Breast epithelium (tissue), 4 donors: ENCODE measurements at regions not wholly inside any gene's neighbourhood (a gene's known extent, or its start where the extent isn't known, plus 50 kb on each side); places are given as distances from the start of the nearest gene placed in this dataset.

Source experiments
- DNase-seq, 2 donors: peaks; one replicate each; pipeline ENCODE4 v3.0.0-alpha.2; 2019; ENCODE audit warnings: low spot score in 2 of 2
- H3K27ac ChIP-seq, 2 donors: fragments of 200-600 bp; sonication (generic) in 1 of 2; one replicate each; pipeline ENCODE4 v1.5.1; 2016 to 2019; ENCODE audit warnings: mild to moderate bottlenecking in 1 of 2
- H3K27me3 ChIP-seq, 2 donors: fragments of 200-600 bp; sonication (generic) in 1 of 2; one replicate each; pipeline versions ENCODE4 v1.5.1 to v1.6.0; 2017 to 2019; ENCODE audit warnings: control low read depth in 1 of 2, mild to moderate bottlenecking in 1 of 2
- H3K36me3 ChIP-seq: fragments of 200-600 bp; one replicate; pipeline ENCODE4 v1.5.1; 2019
- H3K4me1 ChIP-seq, 2 donors: fragments of 200-600 bp; sonication (generic); one replicate each; pipeline ENCODE4 v1.5.1; 2016 to 2019; ENCODE audit warnings: control low read depth in 1 of 2
- H3K4me3 ChIP-seq, 3 donors: fragments of 200-600 bp; sonication (generic); 1 replicate in 2 of 3; 2 replicates in 1 of 3; pipeline ENCODE4 v1.5.1; 2016 to 2019; ENCODE audit warnings: mild to moderate bottlenecking in 3 of 3, moderate library complexity in 2 of 3
- H3K9me3 ChIP-seq, 2 donors: fragments of 200-600 bp; sonication (generic) in 1 of 2; one replicate each; pipeline ENCODE4 v1.5.1; 2016 to 2019; ENCODE audit warnings: control low read depth in 1 of 2
- POLR2A ChIP-seq: fragments of 450-650 bp; IDR thresholded peaks from one replicate; pipeline ENCODE4 v1.6.1; 2016; ENCODE audit warnings: antibody characterized with exemption, mild to moderate bottlenecking, moderate library complexity
- POLR2AphosphoS5 ChIP-seq, 3 donors: sonication (generic); formaldehyde crosslinking; IDR thresholded peaks; one replicate each; pipeline ENCODE4 v1.6.1; 2017; ENCODE audit warnings: antibody characterized with exemption in 3 of 3
- intact Hi-C: fragments of 100-400 bp; cut with DNase I; formaldehyde crosslinking; loops from one replicate; pipeline ENCODE4 v1.15.1; 2023; ENCODE audit warnings: low total_unique reads
- TF ChIP-seq, protein P1 (sequence below), 3 donors: fragments of 450-650 bp; IDR thresholded peaks; one replicate each; pipeline ENCODE4 v1.5.1; 2016 to 2017; ENCODE audit warnings: antibody characterized with exemption in 3 of 3, mild to moderate bottlenecking in 3 of 3, moderate library complexity in 3 of 3

DNA sequence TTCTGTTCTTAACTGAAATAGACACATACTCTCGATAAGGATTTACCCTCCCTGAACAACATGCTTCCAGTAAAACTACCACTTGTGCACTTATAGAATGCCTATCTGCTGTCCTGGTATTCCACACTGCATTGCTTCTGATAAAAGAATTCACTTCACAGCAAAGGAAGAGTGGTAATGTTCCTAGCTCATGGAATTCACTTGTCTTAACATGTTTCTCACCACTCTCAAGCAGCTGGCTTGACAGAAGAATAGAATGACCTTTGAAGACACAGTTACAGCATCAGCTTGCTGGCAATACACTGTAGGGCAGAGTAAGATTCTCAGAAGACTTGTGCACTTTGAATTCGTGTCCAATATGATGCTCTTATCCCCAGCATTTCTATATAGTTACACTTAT is 524.1 kb upstream of the CNTNAP5 start:
- no peak for DNase-seq
- Histone ChIP-seq H3K4me1 (no peaks in the 10 kb centered on the region), H3K4me3 (no peak overlapping the region), H3K36me3 (no peaks in the 10 kb centered on the region), H3K27me3 (no peaks in the 10 kb centered on the region), H3K9me3 (no peaks in the 10 kb centered on the region), H3K27ac (no peak overlapping the region)
- TF ChIP-seq, protein P1, sequence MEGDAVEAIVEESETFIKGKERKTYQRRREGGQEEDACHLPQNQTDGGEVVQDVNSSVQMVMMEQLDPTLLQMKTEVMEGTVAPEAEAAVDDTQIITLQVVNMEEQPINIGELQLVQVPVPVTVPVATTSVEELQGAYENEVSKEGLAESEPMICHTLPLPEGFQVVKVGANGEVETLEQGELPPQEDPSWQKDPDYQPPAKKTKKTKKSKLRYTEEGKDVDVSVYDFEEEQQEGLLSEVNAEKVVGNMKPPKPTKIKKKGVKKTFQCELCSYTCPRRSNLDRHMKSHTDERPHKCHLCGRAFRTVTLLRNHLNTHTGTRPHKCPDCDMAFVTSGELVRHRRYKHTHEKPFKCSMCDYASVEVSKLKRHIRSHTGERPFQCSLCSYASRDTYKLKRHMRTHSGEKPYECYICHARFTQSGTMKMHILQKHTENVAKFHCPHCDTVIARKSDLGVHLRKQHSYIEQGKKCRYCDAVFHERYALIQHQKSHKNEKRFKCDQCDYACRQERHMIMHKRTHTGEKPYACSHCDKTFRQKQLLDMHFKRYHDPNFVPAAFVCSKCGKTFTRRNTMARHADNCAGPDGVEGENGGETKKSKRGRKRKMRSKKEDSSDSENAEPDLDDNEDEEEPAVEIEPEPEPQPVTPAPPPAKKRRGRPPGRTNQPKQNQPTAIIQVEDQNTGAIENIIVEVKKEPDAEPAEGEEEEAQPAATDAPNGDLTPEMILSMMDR (IDR thresholded peaks at IDR 0.05) = no peak
- TF ChIP-seq POLR2AphosphoS5 (IDR thresholded peaks at IDR 0.05) (no peak), POLR2A (no peak)
- intact Hi-C loops = no loop called here

DNA sequence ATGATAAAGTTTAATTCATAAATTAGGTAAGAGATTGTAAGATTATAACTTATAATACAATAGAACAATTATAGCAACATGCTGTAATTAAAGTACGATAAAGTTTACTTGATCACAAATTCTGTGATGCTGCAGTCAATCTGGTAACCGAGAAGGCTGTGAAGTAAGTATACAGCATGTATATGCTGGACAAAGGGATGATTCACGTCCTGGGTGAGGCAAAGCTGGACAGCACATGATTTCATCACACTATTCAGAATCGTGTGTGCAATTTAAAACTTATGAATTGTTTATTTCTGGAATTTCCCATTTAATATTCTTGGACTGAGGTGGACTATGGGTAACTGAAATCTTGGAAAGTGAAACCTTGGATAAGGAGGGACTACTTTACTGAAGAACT is 522.2 kb upstream of the CNTNAP5 start:
- Histone ChIP-seq H3K9me3 (no peaks in the 10 kb centered on the region), H3K36me3 (no peaks in the 10 kb centered on the region), H3K4me3 (no peak overlapping the region), H3K27ac (no peak overlapping the region), H3K27me3 (no peaks in the 10 kb centered on the region), H3K4me1 (no peaks in the 10 kb centered on the region)
- DNase-seq = no peak
- intact Hi-C loops = no loop called here
- TF ChIP-seq POLR2A (no peak), POLR2AphosphoS5 (IDR thresholded peaks at IDR 0.05) (no peak)
- TF ChIP-seq, protein P1 (IDR thresholded peaks at IDR 0.05) = no peak

DNA sequence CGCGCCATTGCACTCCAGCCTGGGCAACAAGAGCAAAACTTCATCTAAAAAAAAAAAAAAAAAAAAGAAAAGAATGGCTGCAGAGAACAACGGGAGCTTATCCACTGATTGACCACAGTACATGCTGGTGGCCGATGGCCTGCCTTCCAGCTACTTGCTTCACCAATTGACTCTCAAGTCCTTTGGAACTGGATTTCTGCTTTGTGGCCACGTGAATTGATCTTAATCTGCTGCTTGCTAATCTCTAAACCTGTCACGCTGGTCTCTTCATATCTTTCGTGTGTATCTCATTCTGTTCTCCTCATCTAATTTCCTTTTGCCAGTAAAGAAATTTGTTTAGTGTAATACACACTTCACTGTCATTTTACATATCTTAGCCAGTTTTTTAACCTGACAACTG is 512.5 kb upstream of the CNTNAP5 start:
- no peak for DNase-seq
- intact Hi-C loops = no loop called here
- TF ChIP-seq POLR2A (no peak), POLR2AphosphoS5 (IDR thresholded peaks at IDR 0.05) (no peak)
- TF ChIP-seq, protein P1 (IDR thresholded peaks at IDR 0.05) = no peak
- no peak overlapping the region for H3K4me3 ChIP-seq
- H3K9me3 ChIP-seq = no peaks in the 10 kb centered on the region
- H3K27ac ChIP-seq = no peak overlapping the region
- H3K36me3 ChIP-seq = no peaks in the 10 kb centered on the region
- H3K27me3 ChIP-seq = no peaks in the 10 kb centered on the region
- no peaks in the 10 kb centered on the region for H3K4me1 ChIP-seq

DNA sequence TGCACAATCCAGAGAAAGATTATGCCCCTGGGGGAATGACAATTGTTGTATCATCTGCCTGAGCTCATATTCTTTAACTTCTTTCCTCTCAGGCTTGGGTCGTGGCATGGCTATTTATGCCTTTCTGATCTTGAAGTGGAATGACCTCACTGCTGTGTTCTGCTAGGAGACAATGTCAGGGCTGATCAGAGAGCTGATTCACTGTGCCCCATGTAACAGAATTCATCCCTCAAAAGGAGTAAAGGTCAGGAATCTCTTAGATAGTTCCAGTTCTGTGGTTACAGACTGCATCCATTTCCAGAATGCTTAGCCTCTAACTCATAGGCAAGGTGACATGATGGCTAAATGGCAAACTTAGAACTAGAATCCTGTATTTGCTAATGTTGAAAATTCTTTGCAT is 511.7 kb upstream of the CNTNAP5 start:
- Histone ChIP-seq H3K9me3 (no peaks in the 10 kb centered on the region), H3K27ac (no peak overlapping the region), H3K4me1 (no peaks in the 10 kb centered on the region), H3K36me3 (no peaks in the 10 kb centered on the region), H3K27me3 (no peaks in the 10 kb centered on the region), H3K4me3 (no peak overlapping the region)
- TF ChIP-seq POLR2A = no peak
- TF ChIP-seq POLR2AphosphoS5 (IDR thresholded peaks at IDR 0.05) = no peak
- TF ChIP-seq, protein P1 (IDR thresholded peaks at IDR 0.05) = no peak
- intact Hi-C loops = no loop called here
- no peak for DNase-seq

DNA sequence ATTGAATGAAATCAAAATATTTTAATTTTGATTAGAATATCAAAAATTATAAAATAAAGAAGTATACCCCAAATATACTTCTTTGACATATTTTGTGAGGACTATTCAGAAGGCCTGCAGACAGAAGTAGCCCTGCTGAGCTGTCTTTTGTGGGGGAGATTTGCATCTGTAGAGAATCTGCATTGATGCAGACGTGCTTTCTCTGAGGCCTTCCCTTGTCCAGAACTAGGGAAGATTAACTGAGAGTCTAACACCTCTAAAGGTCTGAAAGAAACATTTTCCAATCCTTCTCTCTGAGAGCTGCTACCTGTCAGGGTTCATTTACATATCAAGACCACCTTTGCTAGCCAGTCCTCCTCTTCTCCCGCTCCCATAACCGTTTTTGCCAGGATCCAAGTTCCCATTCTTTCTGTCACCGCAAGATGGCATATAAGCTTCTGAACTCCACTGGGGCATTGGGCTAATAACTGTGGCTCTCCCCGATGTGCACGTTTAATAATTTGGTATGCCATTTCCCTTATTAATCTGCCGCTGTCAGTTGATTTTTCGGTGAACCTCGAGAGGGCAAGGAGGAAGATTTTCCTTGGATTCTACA is 510.4 kb upstream of the CNTNAP5 start:
- Histone ChIP-seq H3K27ac (no peak overlapping the region), H3K4me3 (no peak overlapping the region), H3K9me3 (no peaks in the 10 kb centered on the region), H3K27me3 (no peaks in the 10 kb centered on the region), H3K4me1 (no peaks in the 10 kb centered on the region), H3K36me3 (no peaks in the 10 kb centered on the region)
- intact Hi-C loops = no loop called here
- TF ChIP-seq, protein P1 (IDR thresholded peaks at IDR 0.05) = no peak
- no peak for TF ChIP-seq POLR2A
- TF ChIP-seq POLR2AphosphoS5 (IDR thresholded peaks at IDR 0.05) = no peak
- no peak for DNase-seq
